Ectodermal cell (in vitro differentiated cells): ENCODE measurements at regions not wholly inside any gene's neighbourhood (a gene's known extent, or its start where the extent isn't known, plus 50 kb on each side); places are given as distances from the start of the nearest gene placed in this dataset.
"Not testable (repeated sequence)": the region's sequence is repeated elsewhere in the genome, so short reads cannot be mapped to it uniquely, and the experiment has no call there.

Experiments
- H3K27ac ChIP-seq: 2 replicates; pipeline ENCODE4 v1.7.0; 2013; ENCODE audit warnings: mild to moderate bottlenecking, low read depth, low read length; ENCODE audit not compliant: insufficient read depth, poor library complexity, severe bottlenecking
- H3K27me3 ChIP-seq: 2 replicates; pipeline ENCODE4 v1.7.0; 2013; ENCODE audit warnings: mild to moderate bottlenecking, low read length; ENCODE audit not compliant: insufficient read depth, control insufficient read depth, poor library complexity, severe bottlenecking
- H3K36me3 ChIP-seq: one replicate; pipeline ENCODE4 v1.7.0; 2013; ENCODE audit warnings: low read length; ENCODE audit not compliant: control insufficient read depth, insufficient read depth
- H3K4me1 ChIP-seq: one replicate; pipeline ENCODE4 v1.7.0; 2013; ENCODE audit warnings: low read length; ENCODE audit not compliant: control insufficient read depth, insufficient read depth
- H3K4me3 ChIP-seq: 2 replicates; pipeline ENCODE4 v1.7.0; 2013; ENCODE audit warnings: low read depth, low read length, control low read depth; ENCODE audit not compliant: insufficient read depth
- H3K9me3 ChIP-seq: 2 replicates; pipeline ENCODE4 v1.7.0; 2013; ENCODE audit warnings: mild to moderate bottlenecking, low read length, moderate library complexity; ENCODE audit not compliant: control insufficient read depth
- WGBS, 2 experiments: methylation state at CpG; one replicate each; pipeline ENCODE4 v1.1.7; 2013; ENCODE audit warnings: missing lambda C conversion rate in 2 of 2; 5-methylcytosine and 5-hydroxymethylcytosine counted together

- H3K4me3 ChIP-seq, result no peak overlapping the region
- H3K27ac ChIP-seq, result no peak overlapping the region
- no peaks in the 10 kb centered on the region for H3K27me3 ChIP-seq
- WGBS, 2 experiments, result 90 to 100% methylated on average over 1 of the region's 1 CpG
- H3K4me1 ChIP-seq, result no peaks in the 10 kb centered on the region
- no peaks in the 10 kb centered on the region for H3K9me3 ChIP-seq
- no peaks in the 10 kb centered on the region for H3K36me3 ChIP-seq
Observed at GRCh38 chr2:228426502-228427216, 245.2 kb upstream of the SPHKAP start.

- WGBS, 2 experiments, result 86 to 88% methylated on average over 31 of the region's 31 CpGs
- not testable (repeated sequence) for H3K36me3 ChIP-seq, H3K27ac ChIP-seq, H3K9me3 ChIP-seq, H3K4me1 ChIP-seq, H3K4me3 ChIP-seq, H3K27me3 ChIP-seq
Observed at GRCh38 chr2:228425411-228426060, 244.0 kb upstream of the SPHKAP start.

- no peak overlapping the region for H3K27ac ChIP-seq
- H3K4me1 ChIP-seq, result no peaks in the 10 kb centered on the region
- no peaks in the 10 kb centered on the region for H3K9me3 ChIP-seq
- H3K27me3 ChIP-seq, result no peaks in the 10 kb centered on the region
- H3K4me3 ChIP-seq, result no peak overlapping the region
- H3K36me3 ChIP-seq, result no peaks in the 10 kb centered on the region
- 88 to 95% methylated on average over 1 of the region's 1 CpG for WGBS, 2 experiments
Observed at GRCh38 chr2:228417956-228418355, 236.5 kb upstream of the SPHKAP start.

GRCh38 chr2:228417526-228417925 is 236.0 kb upstream of the SPHKAP start:
- 67 to 77% methylated on average over 2 of the region's 2 CpGs for WGBS, 2 experiments
- no peak overlapping the region for H3K4me3 ChIP-seq
- no peaks in the 10 kb centered on the region for H3K4me1 ChIP-seq
- no peak overlapping the region for H3K27ac ChIP-seq
- no peaks in the 10 kb centered on the region for H3K36me3 ChIP-seq
- no peaks in the 10 kb centered on the region for H3K9me3 ChIP-seq
- no peaks in the 10 kb centered on the region for H3K27me3 ChIP-seq

GRCh38 chr2:228410061-228410460 is 228.6 kb upstream of the SPHKAP start:
- Histone ChIP-seq H3K36me3 (no peaks in the 10 kb centered on the region), H3K27me3 (no peaks in the 10 kb centered on the region), H3K27ac (no peak overlapping the region), H3K9me3 (no peaks in the 10 kb centered on the region), H3K4me1 (no peaks in the 10 kb centered on the region), H3K4me3 (no peak overlapping the region)
- 100% methylated on average over 1 of the region's 1 CpG; no CpG with 5 or more reads in 1 of the 2 experiments for WGBS, 2 experiments

GRCh38 chr2:228409493-228409892 is 228.0 kb upstream of the SPHKAP start:
- no CpG with 5 or more reads among the region's 1 CpG for WGBS, 2 experiments
- Histone ChIP-seq H3K27ac (no peak overlapping the region), H3K9me3 (no peaks in the 10 kb centered on the region), H3K4me1 (no peaks in the 10 kb centered on the region), H3K36me3 (no peaks in the 10 kb centered on the region), H3K4me3 (no peak overlapping the region), H3K27me3 (no peaks in the 10 kb centered on the region)

- H3K27ac ChIP-seq, result no peak overlapping the region
- H3K36me3 ChIP-seq, result no peaks in the 10 kb centered on the region
- H3K9me3 ChIP-seq, result no peaks in the 10 kb centered on the region
- no peak overlapping the region for H3K4me3 ChIP-seq
- no peaks in the 10 kb centered on the region for H3K4me1 ChIP-seq
- H3K27me3 ChIP-seq, result no peaks in the 10 kb centered on the region
- 85 to 97% methylated on average over 3 to 4 of the region's 4 CpGs for WGBS, 2 experiments
Observed at GRCh38 chr2:228408529-228409227, 227.2 kb upstream of the SPHKAP start.

- Histone ChIP-seq H3K27ac (no peak overlapping the region), H3K9me3 (no peaks in the 10 kb centered on the region), H3K36me3 (no peaks in the 10 kb centered on the region), H3K4me3 (no peak overlapping the region), H3K27me3 (no peaks in the 10 kb centered on the region), H3K4me1 (no peaks in the 10 kb centered on the region)
Observed at GRCh38 chr2:228407821-228408220, 226.3 kb upstream of the SPHKAP start.

GRCh38 chr2:228401065-228401912 is 219.8 kb upstream of the SPHKAP start:
- H3K9me3 ChIP-seq, result no peaks in the 10 kb centered on the region

GRCh38 chr2:228387776-228388175 is 206.3 kb upstream of the SPHKAP start:
- no peaks in the 10 kb centered on the region for H3K27me3 ChIP-seq
- WGBS, 2 experiments, result 96 to 97% methylated on average over 3 of the region's 3 CpGs
- no peaks in the 10 kb centered on the region for H3K9me3 ChIP-seq
- H3K27ac ChIP-seq, result no peak overlapping the region
- H3K36me3 ChIP-seq, result no peaks in the 10 kb centered on the region
- H3K4me3 ChIP-seq, result no peak overlapping the region
- H3K4me1 ChIP-seq, result no peaks in the 10 kb centered on the region

More at GRCh38 chr2:228401065-228401912, 219.8 kb upstream of the SPHKAP start:
- 85 to 96% methylated on average over 3 of the region's 3 CpGs for WGBS, 2 experiments
- H3K27ac ChIP-seq, result no peak overlapping the region
- H3K36me3 ChIP-seq, result no peaks in the 10 kb centered on the region
- no peaks in the 10 kb centered on the region for H3K27me3 ChIP-seq
- no peak overlapping the region for H3K4me3 ChIP-seq
- H3K4me1 ChIP-seq, result no peaks in the 10 kb centered on the region
